Omental fat pad (tissue), 3 donors: ENCODE measurements at regions not wholly inside any gene's neighbourhood (a gene's known extent, or its start where the extent isn't known, plus 50 kb on each side); places are given as distances from the start of the nearest gene placed in this dataset.

Experiments used
- ATAC-seq: fragments of 150-250 bp; one replicate; pipeline ENCODE4 v1.9.1; 2016; ENCODE audit warnings: mild to moderate bottlenecking, moderate library complexity; ENCODE audit not compliant: low FRiP score
- DNase-seq: peaks from one replicate; pipeline ENCODE4 v3.0.0-alpha.2; 2019; ENCODE audit warnings: low spot score
- TF ChIP-seq, protein P1 (sequence below), 3 donors: fragments of 450-650 bp; IDR thresholded peaks; one replicate each; pipeline ENCODE4 v1.5.1; 2016 to 2017; ENCODE audit warnings: antibody characterized with exemption in 3 of 3, mild to moderate bottlenecking in 3 of 3, moderate library complexity in 2 of 3

DNA sequence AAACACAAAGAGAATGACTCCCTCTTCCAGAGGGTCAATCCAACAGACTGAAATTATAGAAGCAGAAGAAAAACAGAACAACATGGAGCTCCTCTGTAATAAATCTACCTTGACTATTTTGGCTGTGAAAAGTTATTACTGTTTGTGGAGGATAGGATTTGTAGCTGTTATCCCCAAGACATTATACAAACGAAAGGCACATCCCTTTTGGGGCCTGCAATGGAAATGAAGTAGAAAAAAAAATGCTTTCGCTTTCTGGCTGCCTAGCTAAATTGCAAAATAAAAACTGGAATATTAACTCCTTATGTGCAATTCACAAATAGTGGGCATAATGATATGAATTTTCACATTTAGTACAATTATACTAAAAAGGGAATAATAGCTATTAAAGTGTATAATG, 123.8 kb upstream of the CCDC179 start:
- no peak for DNase-seq
- TF ChIP-seq, protein P1, sequence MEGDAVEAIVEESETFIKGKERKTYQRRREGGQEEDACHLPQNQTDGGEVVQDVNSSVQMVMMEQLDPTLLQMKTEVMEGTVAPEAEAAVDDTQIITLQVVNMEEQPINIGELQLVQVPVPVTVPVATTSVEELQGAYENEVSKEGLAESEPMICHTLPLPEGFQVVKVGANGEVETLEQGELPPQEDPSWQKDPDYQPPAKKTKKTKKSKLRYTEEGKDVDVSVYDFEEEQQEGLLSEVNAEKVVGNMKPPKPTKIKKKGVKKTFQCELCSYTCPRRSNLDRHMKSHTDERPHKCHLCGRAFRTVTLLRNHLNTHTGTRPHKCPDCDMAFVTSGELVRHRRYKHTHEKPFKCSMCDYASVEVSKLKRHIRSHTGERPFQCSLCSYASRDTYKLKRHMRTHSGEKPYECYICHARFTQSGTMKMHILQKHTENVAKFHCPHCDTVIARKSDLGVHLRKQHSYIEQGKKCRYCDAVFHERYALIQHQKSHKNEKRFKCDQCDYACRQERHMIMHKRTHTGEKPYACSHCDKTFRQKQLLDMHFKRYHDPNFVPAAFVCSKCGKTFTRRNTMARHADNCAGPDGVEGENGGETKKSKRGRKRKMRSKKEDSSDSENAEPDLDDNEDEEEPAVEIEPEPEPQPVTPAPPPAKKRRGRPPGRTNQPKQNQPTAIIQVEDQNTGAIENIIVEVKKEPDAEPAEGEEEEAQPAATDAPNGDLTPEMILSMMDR (IDR thresholded peaks at IDR 0.05), result no peak
- no peak for ATAC-seq

DNA sequence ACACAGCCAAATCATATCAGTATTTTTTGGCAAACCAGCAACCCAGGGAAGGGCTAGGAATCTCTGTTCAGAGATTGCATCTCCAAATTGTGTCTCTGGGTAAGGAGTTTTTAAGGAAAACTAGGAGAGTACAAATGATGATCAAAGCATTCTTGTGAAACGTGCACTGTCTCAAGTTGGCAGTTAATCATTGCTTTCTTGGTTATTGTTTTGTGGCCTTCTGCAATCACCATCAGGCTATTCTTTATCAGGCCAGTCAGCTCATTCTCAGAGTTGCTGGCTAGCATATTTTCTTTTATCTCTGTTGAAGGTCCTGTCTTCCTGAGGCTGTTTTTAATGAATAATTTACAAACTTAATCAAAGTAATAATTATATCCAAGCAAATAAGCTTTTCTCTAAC, 129.1 kb upstream of the CCDC179 start:
- no peak for DNase-seq
- ATAC-seq, result no peak
- TF ChIP-seq, protein P1 (IDR thresholded peaks at IDR 0.05), result no peak

DNA sequence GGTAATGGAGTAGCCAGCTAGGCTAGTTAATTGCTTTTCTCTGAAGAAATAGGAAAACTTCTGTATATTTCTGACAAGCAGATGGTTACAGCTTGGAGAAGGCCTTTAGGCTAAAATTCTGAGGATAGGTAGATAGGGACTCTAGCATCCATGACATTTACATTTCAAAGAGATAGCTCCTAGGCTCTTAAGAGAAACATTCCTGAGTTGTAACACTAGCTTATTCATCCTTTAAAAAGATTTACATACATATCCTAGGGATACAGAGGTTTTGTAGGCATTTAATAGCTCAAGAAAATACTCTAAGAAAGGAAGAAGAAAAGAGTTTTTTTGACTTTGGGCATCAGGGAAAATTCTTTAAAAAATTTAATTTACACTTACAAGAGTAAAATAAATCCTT, 130.9 kb upstream of the CCDC179 start:
- ATAC-seq (no peak), DNase-seq (no peak)
- TF ChIP-seq, protein P1 (IDR thresholded peaks at IDR 0.05), result no peak

DNA sequence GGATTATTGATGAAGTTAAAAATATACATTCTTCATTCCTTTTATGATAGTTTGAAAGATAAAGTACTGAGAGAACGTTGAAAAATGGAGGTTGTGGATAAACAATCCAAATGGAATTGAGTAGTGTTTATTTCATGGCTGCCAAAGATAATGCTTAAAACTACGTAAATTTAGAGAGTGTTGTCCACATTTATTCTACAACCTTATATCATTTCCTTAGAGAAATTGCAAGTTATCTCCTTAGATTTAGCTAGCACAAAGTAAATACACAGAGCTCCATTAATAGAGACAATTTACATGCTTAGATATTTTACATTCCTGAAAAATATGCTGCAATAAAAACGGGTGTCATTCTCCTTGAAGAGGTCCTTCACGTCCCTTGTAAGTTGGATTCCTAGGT, 146.5 kb upstream of the CCDC179 start:
- ATAC-seq, result no peak
- TF ChIP-seq, protein P1 (IDR thresholded peaks at IDR 0.05), result no peak

DNA sequence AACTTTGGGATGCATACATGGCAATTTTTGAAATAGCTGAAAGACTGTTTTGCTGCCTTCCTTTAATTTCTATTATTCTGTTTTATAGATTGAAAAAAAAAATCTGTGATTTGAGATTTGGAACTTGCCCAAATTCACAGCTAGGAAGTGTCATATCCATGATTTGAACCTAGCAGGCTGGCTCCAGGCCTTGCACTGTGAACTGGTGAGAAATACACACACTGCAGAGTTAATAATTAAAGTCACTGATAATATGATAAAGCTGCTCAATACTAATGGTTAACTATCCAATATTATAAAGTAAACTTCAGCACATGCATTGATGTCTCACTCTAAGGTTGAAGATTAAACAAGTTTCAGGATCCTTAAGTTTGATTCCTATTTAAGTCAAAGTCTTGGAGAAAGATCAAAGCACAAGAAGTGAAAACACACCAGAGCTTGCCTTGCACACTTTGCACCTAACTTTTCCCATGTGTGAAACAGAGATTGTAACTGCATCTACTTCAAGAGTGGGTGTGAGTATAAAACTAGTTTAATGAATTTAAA, 150.6 kb upstream of the CCDC179 start:
- TF ChIP-seq, protein P1 (IDR thresholded peaks at IDR 0.05), result no peak
- ATAC-seq, result no peak
- no peak for DNase-seq

More for the DNA sequence above, 146.5 kb upstream of the CCDC179 start:
- no peak for DNase-seq

DNA sequence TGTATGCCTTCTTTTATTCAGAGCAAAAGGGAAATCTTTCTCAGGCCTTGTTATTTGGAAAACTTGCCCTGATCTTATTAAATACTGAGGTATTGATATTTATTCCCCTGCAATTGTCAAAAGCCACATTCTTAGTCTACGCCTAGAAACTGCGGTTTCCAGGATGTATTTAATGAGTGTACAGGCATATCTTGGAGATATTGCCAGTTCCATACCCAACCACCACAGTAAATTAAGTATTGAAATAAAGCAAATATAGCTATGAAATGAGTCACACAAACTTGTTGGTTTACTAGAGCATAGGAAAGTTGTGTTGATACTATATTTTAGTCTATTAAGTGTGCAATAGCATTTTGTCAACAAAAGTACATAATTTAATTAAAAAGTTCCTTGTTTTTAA, 152.7 kb upstream of the CCDC179 start:
- no peak for DNase-seq
- ATAC-seq, result no peak
- TF ChIP-seq, protein P1 (IDR thresholded peaks at IDR 0.05), result no peak

DNA sequence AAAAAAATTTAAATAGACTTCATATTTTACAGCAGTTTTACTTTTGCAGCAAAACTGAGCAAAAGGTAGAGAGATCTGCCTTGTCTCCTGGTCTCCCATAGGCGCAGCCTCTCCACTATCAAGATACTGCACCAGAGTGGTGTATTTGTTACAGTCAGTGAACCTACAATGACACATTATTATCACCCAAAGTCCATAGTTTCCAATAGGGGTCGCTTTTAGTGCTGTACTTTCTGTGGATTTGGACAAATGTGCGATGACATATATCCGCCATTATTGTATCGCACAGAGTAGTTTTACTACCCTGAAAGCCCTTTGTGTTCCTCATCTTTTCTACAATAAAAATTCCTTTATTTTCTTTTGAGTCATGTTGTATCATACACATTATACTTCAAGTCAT, 153.2 kb upstream of the CCDC179 start:
- TF ChIP-seq, protein P1 (IDR thresholded peaks at IDR 0.05), result no peak
- DNase-seq (no peak), ATAC-seq (no peak)
